Nephron progenitor cell (in vitro differentiated cells): ENCODE measurements at regions not wholly inside any gene's neighbourhood (a gene's known extent, or its start where the extent isn't known, plus 50 kb on each side); places are given as distances from the start of the nearest gene placed in this dataset.

Experiments
- DNase-seq: peaks from one replicate; pipeline ENCODE4 v3.0.0; 2021
- H3K27ac Mint-ChIP-seq: 2 replicates; pipeline ENCODE4 v1.8.0; 2021; ENCODE audit warnings: mild to moderate bottlenecking, moderate library complexity, mixed read lengths
- H3K27me3 Mint-ChIP-seq: 2 replicates; pipeline ENCODE4 v1.8.0; 2021; ENCODE audit warnings: mild to moderate bottlenecking, low read depth, mixed read lengths; ENCODE audit not compliant: poor library complexity
- H3K36me3 Mint-ChIP-seq: 2 replicates; pipeline ENCODE4 v1.8.0; 2021; ENCODE audit warnings: low read depth, mixed read lengths
- H3K4me1 Mint-ChIP-seq: 2 replicates; pipeline ENCODE4 v1.8.0; 2021; ENCODE audit warnings: mixed read lengths
- H3K4me3 Mint-ChIP-seq: 2 replicates; pipeline ENCODE4 v1.8.0; 2021; ENCODE audit warnings: mild to moderate bottlenecking, moderate library complexity, mixed read lengths
- H3K9me3 Mint-ChIP-seq: 2 replicates; pipeline ENCODE4 v1.8.0; 2021; ENCODE audit warnings: mild to moderate bottlenecking, moderate library complexity, mixed read lengths
- TF ChIP-seq, protein P1 (sequence below): fragments of 200-600 bp; sonication (generic); IDR thresholded peaks from 2 replicates; pipeline ENCODE4 v1.5.0; 2021; ENCODE audit warnings: antibody characterized with exemption

- Mint-ChIP-seq H3K36me3 (no peaks in the 10 kb centered on the region), H3K27ac (no peak overlapping the region), H3K9me3 (peaks cover 36% of the 10 kb centered on the region), H3K4me3 (no peak overlapping the region), H3K4me1 (peaks cover 15% of the 10 kb centered on the region), H3K27me3 (no peaks in the 10 kb centered on the region)
- no peak for DNase-seq
- TF ChIP-seq, protein P1, sequence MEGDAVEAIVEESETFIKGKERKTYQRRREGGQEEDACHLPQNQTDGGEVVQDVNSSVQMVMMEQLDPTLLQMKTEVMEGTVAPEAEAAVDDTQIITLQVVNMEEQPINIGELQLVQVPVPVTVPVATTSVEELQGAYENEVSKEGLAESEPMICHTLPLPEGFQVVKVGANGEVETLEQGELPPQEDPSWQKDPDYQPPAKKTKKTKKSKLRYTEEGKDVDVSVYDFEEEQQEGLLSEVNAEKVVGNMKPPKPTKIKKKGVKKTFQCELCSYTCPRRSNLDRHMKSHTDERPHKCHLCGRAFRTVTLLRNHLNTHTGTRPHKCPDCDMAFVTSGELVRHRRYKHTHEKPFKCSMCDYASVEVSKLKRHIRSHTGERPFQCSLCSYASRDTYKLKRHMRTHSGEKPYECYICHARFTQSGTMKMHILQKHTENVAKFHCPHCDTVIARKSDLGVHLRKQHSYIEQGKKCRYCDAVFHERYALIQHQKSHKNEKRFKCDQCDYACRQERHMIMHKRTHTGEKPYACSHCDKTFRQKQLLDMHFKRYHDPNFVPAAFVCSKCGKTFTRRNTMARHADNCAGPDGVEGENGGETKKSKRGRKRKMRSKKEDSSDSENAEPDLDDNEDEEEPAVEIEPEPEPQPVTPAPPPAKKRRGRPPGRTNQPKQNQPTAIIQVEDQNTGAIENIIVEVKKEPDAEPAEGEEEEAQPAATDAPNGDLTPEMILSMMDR = no peak
Observed at GRCh38 chr15:31901501-31901900, 128.8 kb upstream of the CHRNA7 start.

- TF ChIP-seq, protein P1 = no peak
- H3K4me3 Mint-ChIP-seq = no peak overlapping the region
- no peak overlapping the region for H3K27ac Mint-ChIP-seq
- H3K9me3 Mint-ChIP-seq = peaks cover 4% of the 10 kb centered on the region
- H3K27me3 Mint-ChIP-seq = no peaks in the 10 kb centered on the region
- peaks cover 15% of the 10 kb centered on the region for H3K4me1 Mint-ChIP-seq
- DNase-seq = peak; percentile 22
- H3K36me3 Mint-ChIP-seq = no peaks in the 10 kb centered on the region
Observed at GRCh38 chr15:31905054-31905453, 125.3 kb upstream of the CHRNA7 start.

DNA sequence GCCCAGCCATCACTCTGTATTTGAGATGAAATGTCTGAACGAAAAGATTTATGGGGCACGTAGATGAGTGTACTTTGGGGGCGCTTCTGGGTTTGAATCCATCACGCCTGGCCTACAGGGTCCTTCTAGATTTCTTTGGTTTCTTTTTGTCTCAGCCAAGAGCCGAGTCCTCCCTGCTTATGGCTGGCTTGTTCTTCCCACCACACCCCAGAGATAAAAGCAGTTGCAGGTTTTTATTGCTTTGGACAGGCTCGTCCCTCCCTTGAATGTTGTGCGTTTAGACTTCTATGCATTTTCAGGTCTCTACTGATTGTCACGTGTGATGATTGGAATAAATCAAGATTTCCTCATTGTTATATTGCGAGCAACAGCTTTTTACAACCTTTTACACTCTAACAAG lies 104.8 kb upstream of the CHRNA7 start:
- TF ChIP-seq, protein P1 = no peak
- H3K27ac Mint-ChIP-seq = no peak overlapping the region
- H3K36me3 Mint-ChIP-seq = no peaks in the 10 kb centered on the region
- peaks cover 4% of the 10 kb centered on the region for H3K27me3 Mint-ChIP-seq
- H3K4me1 Mint-ChIP-seq = no peaks in the 10 kb centered on the region
- H3K9me3 Mint-ChIP-seq = peaks cover 25% of the 10 kb centered on the region
- no peak for DNase-seq
- H3K4me3 Mint-ChIP-seq = no peak overlapping the region

DNA sequence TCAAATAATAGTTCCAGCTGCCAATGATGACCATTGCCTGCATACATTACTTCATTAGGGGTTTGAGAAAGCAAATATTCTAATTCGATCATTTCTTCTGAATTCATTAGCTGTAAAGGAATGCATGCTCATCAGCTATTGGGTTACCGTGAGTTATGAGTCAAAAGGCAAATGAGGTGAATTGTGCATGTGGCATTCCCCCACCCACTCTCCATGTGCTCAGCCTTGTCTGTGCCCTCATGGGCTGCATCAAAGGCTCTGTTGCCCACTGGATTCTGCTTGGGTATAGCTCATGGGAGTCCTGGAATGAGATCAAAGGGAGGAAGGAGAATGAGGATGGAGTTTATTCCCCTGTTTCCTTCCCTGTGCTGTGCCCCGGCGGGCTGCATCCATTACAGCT lies 99.3 kb upstream of the CHRNA7 start:
- H3K36me3 Mint-ChIP-seq = no peaks in the 10 kb centered on the region
- H3K4me1 Mint-ChIP-seq = no peaks in the 10 kb centered on the region
- DNase-seq = no peak
- TF ChIP-seq, protein P1 = no peak
- H3K4me3 Mint-ChIP-seq = no peak overlapping the region
- H3K27me3 Mint-ChIP-seq = peaks cover 7% of the 10 kb centered on the region
- H3K27ac Mint-ChIP-seq = no peak overlapping the region
- H3K9me3 Mint-ChIP-seq = peaks cover 3% of the 10 kb centered on the region

- no peaks in the 10 kb centered on the region for H3K9me3 Mint-ChIP-seq
- no peaks in the 10 kb centered on the region for H3K4me1 Mint-ChIP-seq
- no peak for DNase-seq
- H3K4me3 Mint-ChIP-seq = no peak overlapping the region
- no peak overlapping the region for H3K27ac Mint-ChIP-seq
- no peaks in the 10 kb centered on the region for H3K36me3 Mint-ChIP-seq
- TF ChIP-seq, protein P1 = no peak
- H3K27me3 Mint-ChIP-seq = peaks cover 7% of the 10 kb centered on the region
Observed at GRCh38 chr15:31932576-31932975, 97.7 kb upstream of the CHRNA7 start.

DNA sequence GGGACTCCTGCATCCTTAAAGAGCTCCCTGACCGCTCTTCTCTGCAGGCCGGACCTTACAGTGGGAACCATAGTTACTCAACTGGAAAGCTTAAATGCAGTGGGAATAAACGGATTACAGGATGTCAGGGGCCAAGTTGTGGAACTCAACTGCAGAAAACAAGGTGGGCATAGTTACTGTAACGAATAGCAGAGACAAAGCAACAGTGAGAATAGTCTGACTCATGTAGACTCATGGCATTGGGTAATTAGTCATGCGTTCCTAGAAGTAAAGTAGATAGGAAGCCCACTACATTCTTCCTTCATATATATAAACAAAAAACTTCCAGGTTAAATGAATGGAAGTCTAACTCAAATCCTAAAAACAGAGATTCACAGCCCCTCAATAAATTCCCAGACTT lies 95.5 kb upstream of the CHRNA7 start:
- no peak overlapping the region for H3K4me3 Mint-ChIP-seq
- TF ChIP-seq, protein P1 = no peak
- DNase-seq = no peak

More for the DNA sequence above, 95.5 kb upstream of the CHRNA7 start:
- no peaks in the 10 kb centered on the region for H3K4me1 Mint-ChIP-seq
- peaks cover 7% of the 10 kb centered on the region for H3K9me3 Mint-ChIP-seq
- peaks cover 7% of the 10 kb centered on the region for H3K27me3 Mint-ChIP-seq
- H3K36me3 Mint-ChIP-seq = no peaks in the 10 kb centered on the region
- no peak overlapping the region for H3K27ac Mint-ChIP-seq
